GM19467 (cell line): ENCODE measurements at regions not wholly inside any gene's neighbourhood (a gene's known extent, or its start where the extent isn't known, plus 50 kb on each side); places are given as distances from the start of the nearest gene placed in this dataset.
"Not testable (repeated sequence)": the region's sequence is repeated elsewhere in the genome, so short reads cannot be mapped to it uniquely, and the experiment has no call there.

Source experiments
- ATAC-seq: cut with Tn5 transposase; IDR thresholded peaks from one replicate; pipeline ENCODE4 v1.9.1; 2021; ENCODE audit warnings: mild to moderate bottlenecking, moderate library complexity; ENCODE audit not compliant: unreplicated experiment

DNA sequence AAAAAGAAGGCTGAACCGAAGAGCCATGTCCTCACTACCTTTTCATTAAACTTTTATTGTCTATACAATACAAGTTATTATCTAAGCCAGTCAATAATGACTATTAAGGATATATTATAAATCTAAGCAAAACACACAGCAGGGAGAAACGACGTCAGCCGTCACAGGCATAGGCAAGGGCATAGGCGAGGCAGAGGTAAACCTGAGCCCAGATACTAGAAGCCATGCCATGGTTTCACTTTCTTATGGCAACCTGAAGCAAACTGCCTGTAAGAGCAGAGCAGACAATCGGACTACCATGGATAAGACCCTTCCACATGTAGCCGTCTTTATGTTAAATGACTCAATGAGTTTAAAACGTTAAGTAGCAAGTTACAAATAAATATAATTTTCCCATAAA is 238.5 kb upstream of the ZNF521 start:
- ATAC-seq: no peak

DNA sequence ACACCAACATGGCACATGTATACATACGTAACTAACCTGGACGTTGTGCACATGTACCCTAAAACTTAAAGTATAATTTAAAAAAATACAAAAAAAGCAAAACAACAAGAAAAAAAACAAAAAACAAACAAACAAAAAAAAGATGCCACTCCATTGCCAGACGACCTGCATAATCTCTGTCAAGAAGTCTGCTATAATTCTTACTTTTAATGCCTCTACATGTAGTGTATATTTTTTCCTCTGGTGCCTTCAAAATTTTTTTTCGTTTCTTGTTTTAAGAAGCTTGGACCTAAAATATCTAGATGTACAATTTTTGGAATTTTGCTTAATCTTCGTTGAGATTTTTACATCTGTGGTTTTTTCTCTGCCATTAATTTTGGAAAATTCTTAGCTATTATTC is 235.6 kb upstream of the ZNF521 start:
- no peak for ATAC-seq

DNA sequence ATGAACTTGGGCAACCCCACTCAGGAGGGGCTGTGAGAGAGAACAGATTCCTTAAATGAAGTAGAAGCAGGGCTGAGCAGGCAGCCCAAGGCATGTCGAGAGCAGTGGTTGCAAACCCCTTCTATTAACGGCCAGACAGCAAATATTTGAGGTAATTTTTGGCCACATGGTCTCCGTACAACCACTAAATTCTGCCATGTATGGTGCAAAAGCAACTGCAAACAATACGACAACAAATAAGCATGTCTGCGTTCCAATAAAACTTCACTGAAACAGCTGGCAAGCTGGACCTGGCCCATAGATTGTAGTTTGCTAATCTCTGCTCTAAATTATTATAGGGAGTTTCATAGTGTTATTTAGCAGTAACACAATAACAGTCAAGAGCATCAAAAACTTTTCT is 217.0 kb upstream of the ZNF521 start:
- ATAC-seq: no peak

DNA sequence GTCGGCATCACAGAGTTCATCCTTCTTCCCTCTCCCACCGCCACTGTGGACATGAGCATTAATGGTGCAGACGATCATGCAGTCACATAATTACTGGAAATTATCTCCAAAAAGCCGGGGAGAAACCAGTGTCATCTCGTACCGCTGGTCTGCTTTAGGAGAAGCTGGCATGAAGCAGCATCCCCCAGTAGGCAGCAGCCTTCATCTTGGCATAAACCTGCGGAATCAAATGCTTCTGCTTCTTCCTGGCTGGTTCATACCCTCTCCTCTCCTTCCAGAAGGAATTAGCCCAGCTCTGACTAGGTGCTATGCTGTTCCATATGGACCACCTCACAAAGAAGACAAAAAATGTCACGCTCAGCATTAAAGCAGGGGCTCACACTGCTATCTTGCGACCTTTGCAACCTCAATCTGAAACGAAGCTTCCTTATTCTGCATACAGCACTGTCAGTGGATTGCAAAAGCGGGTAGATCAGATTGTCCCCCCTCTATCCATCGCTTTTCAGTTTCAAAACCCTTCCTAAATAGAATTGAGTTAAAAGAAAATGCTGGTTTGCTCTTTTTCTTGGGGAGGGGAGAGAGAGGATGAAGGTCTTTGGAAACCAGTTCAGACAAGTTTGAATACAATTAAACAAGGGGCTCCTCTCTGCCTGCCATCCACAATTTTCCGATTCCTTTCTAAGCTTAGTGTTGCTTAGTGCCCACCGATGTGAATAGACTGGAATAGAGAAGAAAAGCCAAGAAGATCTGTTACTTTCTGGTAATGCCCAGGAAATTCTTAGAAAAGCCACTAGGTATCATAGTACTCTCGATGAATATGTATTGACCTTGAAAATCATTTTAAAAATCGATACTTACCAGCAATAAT is 212.1 kb upstream of the ZNF521 start:
- ATAC-seq: no peak

DNA sequence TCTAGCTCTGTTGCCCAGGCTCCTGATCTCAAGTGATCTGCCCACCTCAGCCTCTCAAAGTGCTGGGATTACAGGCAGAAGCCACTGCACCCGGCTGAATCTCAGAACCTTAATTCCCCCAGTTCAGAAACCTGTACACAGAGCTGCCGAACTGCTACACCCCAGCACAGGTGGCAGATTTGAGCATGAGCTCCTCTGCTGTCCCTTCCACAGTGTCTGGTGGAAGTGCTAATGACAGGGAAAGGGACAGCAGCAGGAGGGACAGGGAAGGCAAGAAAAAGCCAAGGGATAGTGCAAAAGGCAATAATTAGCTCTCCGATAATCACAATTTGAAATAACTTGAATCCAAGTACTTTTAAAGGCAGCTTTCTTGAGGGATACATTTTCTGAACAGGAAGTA is 211.4 kb upstream of the ZNF521 start:
- ATAC-seq: no peak

DNA sequence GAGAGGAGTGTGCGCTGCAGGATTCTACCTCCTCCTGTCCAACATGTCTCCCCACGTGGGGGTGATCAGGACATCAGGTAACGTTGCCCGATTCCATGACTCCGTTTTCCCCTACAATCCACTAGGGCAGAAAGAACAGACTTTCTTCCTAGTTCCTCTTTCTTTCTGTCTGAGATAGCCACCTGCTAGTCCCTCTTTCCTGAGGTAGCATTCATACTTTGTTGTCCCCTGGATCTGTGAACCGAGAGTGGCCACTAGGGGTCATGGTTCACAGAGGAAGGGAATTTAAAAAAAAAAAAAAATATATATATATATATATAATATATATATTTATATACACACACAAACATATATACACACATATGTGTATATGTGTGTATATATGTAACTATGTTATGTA is 210.0 kb upstream of the ZNF521 start:
- ATAC-seq: no peak

DNA sequence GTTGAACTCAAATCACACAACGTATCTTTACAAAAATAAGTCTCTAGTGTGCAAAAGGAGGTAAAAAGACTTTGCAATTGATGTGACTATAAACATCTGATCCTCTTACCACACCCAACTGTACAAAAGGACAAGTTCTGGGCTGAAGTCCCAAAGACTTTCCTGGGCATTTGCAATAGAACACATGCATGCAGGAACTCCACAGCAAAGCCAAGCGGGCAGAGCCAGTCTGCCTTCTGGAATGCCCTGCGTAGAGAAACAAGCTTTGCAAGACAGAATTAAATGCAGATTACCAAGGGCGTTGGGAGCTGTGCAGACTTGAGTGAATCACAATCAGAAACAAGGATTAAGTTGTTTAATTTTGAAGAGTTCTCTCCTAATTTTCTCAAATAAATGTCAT is 208.4 kb upstream of the ZNF521 start:
- no peak for ATAC-seq

DNA sequence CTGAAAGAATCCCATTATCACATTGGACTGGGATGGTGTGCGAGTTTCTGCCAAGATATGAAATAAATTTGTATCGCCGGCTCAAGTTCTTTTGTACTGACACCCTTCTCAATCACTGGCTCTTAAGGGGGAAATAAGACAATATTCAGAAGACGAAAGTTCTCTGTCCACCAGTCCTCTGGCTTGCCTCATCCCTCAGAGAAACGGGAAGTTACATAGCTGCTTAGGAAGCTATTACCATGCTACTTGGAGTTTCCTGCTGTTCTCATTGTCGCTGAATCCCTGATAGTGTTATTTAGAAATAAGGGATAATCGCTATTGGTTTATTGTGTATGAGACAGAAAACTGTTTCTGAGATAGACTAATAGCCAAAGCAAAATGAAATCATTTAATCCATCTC is 205.0 kb upstream of the ZNF521 start:
- no peak for ATAC-seq

DNA sequence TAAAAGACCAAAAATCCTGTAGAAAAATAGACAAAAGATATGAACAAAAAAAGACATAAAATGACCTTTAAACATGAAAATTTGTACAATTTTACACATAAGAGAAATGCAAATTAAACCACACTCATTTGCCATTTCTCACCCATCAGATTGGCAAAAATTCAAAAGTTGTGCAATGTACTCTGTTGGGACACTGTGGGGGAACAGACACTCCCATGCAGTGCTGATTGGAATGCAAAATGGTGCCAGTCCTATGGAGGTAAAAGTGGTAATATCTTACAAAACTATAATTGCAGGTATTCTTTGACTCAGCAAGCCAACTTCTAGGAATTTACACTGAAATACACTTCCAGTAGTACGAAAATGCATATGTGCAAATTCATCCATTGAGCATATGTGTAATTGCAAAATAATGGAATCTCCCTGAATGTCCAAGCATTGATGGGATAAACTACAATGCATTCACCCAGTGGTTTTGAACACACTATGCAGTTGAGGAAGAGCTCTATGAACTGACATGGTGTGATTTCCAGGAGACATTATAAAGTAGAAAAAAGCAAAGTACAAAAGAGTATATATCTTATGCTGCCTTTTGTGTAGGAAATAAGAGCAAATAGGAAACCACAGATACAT is 201.8 kb upstream of the ZNF521 start:
- ATAC-seq: no peak

DNA sequence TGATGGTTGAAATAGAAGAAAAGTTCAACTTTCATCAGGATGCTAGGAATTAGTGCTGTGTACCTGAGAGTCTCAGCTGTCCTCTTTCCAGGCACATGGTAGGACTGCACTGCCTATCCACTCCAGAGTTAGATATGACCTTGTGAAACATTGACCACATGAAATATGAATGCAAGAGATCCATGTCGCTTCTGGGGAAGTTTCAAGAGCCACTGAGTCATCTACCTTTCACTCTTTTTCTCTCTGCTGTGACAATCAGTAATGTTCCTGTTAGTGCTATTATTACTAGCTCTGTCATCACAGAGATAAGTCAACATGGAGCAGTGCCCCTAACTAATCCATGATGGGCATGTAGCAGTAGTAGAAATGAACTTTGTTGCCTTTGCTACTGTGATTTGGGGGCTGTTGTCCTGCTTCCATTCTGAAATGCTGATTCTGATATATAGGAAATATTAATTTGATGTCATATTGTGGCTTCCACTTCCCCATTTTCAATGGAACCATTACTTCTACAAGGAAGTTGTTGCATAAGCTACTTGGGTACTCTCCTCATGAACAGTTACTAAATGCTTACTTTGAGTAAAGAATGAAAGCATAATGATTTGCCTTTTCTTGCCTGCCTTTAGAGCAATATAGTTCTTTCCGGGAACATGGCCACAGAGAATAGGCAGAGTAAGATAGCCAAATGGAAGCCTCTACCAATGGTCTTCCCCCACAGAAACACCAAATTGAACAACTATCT is 192.8 kb upstream of the ZNF521 start:
- no peak for ATAC-seq

DNA sequence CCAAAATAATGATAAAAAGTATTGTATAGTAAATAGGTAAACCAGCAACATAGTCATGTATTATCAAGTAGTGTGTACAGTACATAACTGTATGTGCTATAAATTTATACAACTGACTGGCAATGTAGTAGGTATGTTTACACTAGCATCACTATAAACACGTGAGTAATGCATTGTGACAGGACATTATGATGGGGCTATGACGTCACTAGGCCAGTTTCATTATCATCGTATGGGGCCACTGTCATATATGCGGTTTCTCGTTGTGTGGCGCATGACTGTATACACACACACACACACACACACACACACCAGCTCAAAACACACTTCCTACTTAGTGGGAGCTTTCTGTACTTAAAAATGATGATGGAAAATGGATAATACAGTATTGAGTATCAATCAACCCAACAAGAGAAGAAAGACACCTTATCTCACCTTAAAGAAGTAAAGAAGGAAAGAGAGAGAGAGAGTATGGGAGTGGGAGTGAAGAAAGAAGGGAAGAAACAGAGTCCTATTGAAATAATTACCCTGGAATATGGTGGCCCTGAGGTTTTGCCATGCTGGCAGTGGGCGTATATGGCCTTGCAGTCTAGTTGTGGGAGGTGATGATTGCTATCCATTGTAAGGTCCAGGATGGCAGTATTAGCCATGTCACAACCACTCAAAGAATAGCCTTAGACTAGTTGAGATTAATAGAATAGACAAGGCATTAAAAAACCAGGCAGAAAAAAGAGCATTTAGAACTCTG is 186.4 kb upstream of the ZNF521 start:
- ATAC-seq: no peak

DNA sequence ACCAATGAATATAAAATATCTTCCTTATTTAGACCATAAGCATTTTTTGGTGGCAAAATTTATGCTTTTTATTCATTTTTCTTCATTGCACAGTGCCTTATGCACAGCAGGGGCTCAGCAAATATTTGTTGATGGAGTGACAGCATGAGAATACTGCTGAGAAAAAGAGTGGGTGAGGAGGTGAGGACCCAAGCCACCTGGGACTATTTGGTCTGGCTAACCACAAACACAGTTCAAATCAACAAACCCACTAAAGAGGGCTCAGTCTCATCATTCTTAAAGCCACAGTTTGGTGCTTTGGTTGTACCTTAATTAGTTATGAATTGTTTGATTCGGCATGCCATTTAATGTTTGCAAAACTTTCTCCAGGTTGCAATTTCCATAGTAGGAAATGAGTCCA is 183.5 kb upstream of the ZNF521 start:
- no peak for ATAC-seq

DNA sequence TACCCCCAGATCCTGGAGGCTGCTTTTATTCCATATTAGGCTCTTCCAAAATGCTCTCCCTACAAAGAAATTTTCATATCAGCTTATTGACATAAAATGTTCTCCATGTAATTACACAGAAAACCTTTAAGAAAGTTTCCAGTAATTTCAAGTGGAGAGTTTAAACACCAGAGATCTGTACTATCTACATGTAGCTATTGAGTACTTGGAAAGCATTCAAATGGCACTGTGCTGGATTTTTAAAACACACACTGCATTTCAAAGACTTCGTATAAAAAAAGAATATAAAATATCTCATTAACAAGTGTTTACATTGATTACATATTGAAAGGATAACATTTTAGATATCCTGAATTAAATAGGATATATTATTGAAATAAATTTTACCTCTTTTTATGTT is 182.4 kb upstream of the ZNF521 start:
- no peak for ATAC-seq

DNA sequence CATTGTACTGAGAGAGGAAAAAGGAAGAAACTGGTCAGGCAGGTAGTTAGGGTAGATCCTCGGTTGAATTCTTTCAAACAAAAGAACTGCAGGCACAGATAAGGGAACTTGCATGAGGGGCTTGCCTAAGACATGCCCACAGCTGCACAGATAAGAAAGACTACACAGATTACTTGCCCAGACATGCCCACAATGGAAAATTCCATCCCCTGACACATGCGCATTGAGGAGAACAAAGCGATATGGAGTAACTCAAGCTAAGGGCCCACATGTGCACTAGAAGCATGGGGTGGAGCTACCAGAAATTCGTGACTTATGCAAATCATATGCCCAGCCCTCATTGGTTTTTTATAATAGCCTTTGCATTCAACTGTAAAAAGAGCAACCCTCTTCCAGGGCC is 181.3 kb upstream of the ZNF521 start:
- ATAC-seq: no peak

DNA sequence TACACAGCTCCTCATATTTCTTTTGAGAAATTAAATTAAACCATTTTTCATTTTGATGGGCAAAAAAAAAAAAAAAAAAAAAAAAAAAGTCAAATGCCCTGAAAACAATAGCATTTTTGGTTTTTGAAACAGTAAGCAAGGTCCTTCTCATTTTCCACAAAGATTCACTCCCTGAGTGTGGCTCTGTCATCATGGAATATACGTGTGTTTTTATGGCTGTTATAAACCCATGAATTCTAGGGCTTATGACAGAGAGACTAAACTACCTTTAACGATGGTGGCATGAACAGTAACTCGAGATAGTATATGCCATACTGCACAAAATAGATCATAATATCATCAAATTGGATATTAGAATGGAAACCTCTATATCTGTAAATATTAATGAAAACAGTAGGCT is 179.2 kb upstream of the ZNF521 start:
- ATAC-seq: no peak

DNA sequence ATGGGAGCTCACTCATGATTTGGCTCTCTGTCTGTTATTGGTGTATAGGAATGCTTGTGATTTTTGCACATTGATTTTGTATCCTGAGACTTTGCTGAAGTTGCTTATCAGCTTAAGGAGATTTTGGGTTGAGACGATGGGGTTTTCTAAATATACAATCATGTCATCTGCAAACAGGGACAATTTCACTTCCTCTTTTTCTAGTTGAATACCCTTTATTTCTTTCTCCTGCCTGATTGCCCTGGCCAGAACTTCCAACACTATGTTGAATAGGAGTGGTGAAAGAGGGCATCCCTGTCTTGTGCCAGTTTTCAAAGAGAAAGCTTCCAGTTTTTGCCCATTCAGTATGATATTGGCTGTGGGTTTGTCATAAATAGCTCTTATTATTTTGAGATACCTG is 173.8 kb upstream of the ZNF521 start:
- ATAC-seq: not testable (repeated sequence)

DNA sequence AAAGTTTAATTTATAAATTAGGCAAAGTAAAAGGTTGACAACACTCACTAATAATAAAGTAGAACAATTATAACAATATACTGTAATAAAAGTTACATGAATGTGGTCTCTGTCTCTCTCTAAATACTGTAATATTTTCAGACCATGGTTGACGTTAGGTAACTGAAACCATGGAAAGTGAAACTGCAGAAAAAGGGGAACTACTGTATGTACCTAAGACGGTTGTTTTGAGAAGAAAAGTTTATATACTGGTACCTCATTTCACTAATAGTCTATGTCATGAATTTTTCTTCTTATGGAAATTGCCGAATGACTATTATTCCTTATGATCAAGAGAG is 166.7 kb upstream of the ZNF521 start:
- peak; percentile 92 for ATAC-seq

DNA sequence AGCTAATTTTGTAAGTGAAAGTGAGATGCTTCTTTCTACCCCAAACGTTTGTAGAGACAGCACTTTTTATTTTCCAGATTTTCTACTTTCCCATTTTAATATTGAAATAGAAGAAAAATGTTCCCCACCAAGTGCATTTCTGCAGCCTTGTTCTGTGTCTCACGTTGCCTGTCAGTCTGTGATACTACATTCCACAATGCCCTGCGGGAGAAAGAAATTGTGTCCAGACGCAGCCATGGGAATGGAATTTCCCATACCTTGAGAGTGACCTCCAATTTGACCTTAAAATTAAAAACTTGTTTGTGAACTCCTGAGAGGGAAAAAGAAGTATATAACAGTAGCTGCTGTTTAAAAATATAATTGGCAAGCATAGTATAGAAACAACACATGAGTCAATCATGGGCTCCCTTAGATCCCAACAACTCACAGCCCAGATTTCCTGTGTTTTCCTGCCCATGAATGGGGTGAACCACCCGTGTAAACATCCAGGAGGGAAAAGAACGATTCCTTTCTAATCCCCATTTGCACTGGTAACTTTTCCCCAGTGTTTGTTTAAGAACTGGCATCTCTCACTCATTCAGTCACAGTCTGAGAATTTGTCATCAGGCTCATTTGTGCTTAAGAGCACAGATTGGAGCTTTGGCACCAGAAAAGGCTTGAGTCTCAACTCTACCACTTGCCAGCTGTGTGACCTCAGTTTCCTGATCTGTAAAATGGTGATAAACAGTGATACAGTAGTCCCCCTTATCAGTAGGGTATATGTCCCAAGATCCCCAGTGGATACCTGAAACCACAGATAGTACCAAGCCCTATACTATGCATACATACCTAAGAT is 166.1 kb upstream of the ZNF521 start:
- ATAC-seq: peak; percentile 37

DNA sequence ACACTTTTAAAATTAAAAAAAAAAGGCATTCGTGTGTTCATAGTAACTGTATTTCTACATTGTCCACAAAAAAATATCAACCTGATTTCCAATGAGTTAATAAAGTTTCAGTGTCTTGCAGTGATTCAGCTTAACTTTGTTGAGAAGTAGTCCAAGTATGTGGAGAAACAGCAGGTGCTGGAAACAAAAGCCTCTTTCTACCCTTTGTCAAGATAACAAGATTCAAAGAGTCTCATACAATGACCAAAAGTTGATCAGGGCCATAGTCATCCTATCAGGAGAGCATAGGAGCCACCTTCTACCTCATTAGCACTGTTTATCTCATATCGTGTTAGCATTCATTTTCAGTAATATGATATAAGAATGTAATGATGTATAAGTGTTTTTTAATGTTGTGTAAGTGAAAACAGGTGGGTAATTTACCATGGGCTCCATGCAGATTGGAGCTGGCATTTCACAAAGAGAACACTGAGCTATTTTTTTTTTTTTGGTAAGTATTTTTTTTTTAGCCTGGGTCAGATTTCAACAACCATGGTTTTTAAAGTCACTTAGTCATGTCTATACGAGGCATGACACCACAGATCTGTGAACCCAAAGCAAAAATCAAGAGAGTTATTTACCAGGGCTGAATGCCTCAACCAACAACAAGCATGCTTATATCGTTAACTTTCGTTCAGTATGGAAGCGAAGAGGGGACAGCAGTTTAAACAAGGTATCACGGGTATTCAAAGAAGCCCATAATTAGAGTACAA is 165.0 kb upstream of the ZNF521 start:
- ATAC-seq: no peak

DNA sequence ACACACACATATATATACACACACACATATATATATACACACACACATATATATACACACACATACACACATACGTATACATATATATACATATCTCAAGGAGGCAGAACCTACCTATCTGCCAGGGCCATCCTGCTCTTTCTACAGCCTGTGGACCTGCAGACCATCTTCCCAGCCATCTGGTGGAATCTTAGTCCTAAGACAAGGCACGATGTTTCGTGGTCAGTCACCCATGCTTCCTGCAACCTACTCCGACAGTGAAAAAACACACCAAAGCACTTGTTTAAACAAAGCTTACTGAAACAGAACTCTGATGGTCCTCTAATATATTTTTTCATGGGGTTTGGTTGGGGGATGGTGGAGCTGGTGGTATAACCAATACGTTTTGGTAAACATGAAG is 164.2 kb upstream of the ZNF521 start:
- ATAC-seq: no peak
